ENCODE measurements at regions not wholly inside any gene's neighbourhood (a gene's known extent, or its start where the extent isn't known, plus 50 kb on each side); places are given as distances from the start of the nearest gene placed in this dataset.

- TF ChIP-seq CTCF (conservative IDR thresholded peaks at IDR 0.05; ENCODE audit: low read depth, low read length) (no peak), POLR2A (IDR thresholded peaks at IDR 0.05; ENCODE audit: low read depth, low read length) (no peak), RAD21 (IDR thresholded peaks at IDR 0.05; ENCODE audit: low read length) (no peak), MXI1 (IDR thresholded peaks at IDR 0.05; ENCODE audit: borderline replicate concordance, low read depth, low read length) (no peak), USF2 (IDR thresholded peaks at IDR 0.05; ENCODE audit: low read depth, low read length) (no peak), SMC3 (IDR thresholded peaks at IDR 0.05; ENCODE audit: low read depth, low read length) (no peak), FOS (IDR thresholded peaks at IDR 0.05; ENCODE audit: low read depth, low read length) (no peak), CEBPB (IDR thresholded peaks at IDR 0.05; ENCODE audit: low read depth, low read length) (no peak), RCOR1 (IDR thresholded peaks at IDR 0.05; ENCODE audit: insufficient replicate concordance, low read length) (no peak), RFX5 (IDR thresholded peaks at IDR 0.05; ENCODE audit: low read depth, low read length) (no peak), BHLHE40 (IDR thresholded peaks at IDR 0.05; ENCODE audit: low read depth, low read length) (no peak)
Observed at GRCh38 chr6:119896806-119897205, 547.2 kb upstream of the MAN1A1 start.

Data from IMR-90 (cell line).